ENCODE measurements at regions not wholly inside any gene's neighbourhood (a gene's known extent, or its start where the extent isn't known, plus 50 kb on each side); places are given as distances from the start of the nearest gene placed in this dataset.

DNA sequence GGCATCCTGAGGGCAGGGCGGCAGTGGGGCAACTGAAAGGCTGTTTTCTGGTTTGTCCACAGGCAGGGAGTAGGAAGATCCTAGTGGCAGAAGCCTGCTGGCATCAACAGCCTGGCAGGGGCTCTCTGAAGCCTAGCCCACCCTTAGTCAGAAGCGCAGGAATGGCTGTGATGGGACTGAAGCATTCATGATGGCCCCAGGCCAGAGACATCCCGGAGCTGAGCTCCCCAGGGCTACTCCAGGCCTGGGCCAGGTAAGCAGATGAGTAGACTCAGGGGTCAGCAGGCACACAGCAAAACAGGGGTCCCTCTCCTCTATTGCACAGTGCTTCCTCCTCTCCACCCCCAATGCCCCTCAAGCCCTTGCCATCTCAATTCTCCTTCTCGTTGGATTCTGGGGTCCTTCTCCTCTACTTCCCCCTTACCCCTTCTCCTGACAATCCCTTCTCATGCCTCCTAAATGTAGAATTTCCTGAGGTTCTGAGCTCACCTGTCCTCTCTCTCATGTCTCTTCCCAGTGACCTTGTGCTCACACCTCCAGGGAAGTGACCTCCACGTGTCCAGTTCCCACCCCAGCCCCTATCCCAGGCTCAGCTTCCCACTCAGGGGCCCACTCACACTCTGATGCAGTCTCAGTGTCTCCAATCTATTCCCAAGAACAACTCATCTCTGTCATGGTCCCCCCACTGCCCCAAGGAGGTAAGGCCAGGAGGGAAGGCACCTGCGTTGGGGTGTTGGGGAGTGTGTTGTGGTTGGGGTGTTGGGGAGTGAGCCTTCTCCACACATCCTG lies 158.7 kb upstream of the ZNF507 start:
- Histone ChIP-seq H3K9ac (no peak overlapping the region), H3K9me2 (no peaks in the 10 kb centered on the region), H3K9me3 (no peaks in the 10 kb centered on the region), H4K20me1 (ENCODE audit: insufficient read depth) (no peaks in the 10 kb centered on the region), H3K27me3 (ENCODE audit: insufficient read depth) (no peaks in the 10 kb centered on the region), H3K4me1 (ENCODE audit: control insufficient read depth in 1 of 2, insufficient read depth in 2 of 2, low read depth in 1 of 2, low read length in 1 of 2) (no peaks in the 10 kb centered on the region), H3K36me3 (replicated peaks in 1 of 2; ENCODE audit: control insufficient read depth in 1 of 2, insufficient read depth in 2 of 2, low read length in 1 of 2) (no peaks in the 10 kb centered on the region), H3K4me2 (no peak overlapping the region), H2AFZ (ENCODE audit: low read depth) (no peak overlapping the region), H3F3A (replicated peaks; ENCODE audit: insufficient read depth) (no peaks in the 10 kb centered on the region), H3K79me2 (ENCODE audit: insufficient read depth) (no peaks in the 10 kb centered on the region), H3K27ac (ENCODE audit: low read depth in 2 of 2, low read length in 1 of 2) (no peak overlapping the region), H3K4me3 (ENCODE audit: low read depth in 2 of 2, low read length in 1 of 2) (no peak overlapping the region)
- CTCF ChIA-PET, result no interaction called here
- POLR2A ChIA-PET, result no interaction called here
- 33% methylated on average over 5 of the region's 6 CpGs for WGBS (ENCODE audit: low lambda C conversion rate)
- TF ChIP-seq EP300 (IDR thresholded peaks at IDR 0.05; ENCODE audit: borderline replicate concordance in 1 of 2, low read depth in 1 of 2, low read length in 1 of 2) (no peak), GATA2 (CRISPR knock-in tag; IDR thresholded peaks at IDR 0.05) (no peak), RXRA (IDR thresholded peaks at IDR 0.05; ENCODE audit: borderline replicate concordance, low read depth) (no peak)
- no peak for DNase-seq

DNA sequence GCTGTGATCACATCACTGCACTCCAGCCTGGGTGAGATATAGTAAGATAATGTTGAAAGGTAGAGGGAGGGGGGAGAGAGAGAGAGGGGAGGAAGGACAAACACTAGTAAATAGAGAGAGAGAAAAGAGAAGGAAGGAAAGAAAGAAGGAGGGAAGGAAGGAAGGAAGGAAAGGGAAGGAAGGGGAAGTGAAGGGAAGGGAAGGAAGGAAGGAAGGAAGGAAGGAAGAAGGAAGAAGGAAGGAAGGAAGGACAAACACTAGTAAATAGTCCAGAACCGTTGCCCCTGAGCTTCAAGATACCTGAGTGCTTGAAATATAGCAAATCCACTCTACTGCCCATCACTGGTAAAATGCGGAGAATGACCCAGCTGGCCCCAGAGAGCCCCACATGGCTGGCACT lies 156.5 kb upstream of the ZNF507 start:
- ChIA-PET CTCF (interaction anchor here (1.2 kb wide), 1 partner anchor 35 kb away, joined by 7 read pairs; no protein-coding TSS in a partner anchor), POLR2A (no interaction called here)
- Histone ChIP-seq H3K79me2 (ENCODE audit: insufficient read depth) (no peaks in the 10 kb centered on the region), H2AFZ (ENCODE audit: low read depth) (no peak overlapping the region), H3K4me1 (ENCODE audit: control insufficient read depth in 1 of 2, insufficient read depth in 2 of 2, low read depth in 1 of 2, low read length in 1 of 2) (no peaks in the 10 kb centered on the region), H3K27ac (ENCODE audit: low read depth in 2 of 2, low read length in 1 of 2) (no peak overlapping the region), H3F3A (replicated peaks; ENCODE audit: insufficient read depth) (no peaks in the 10 kb centered on the region), H4K20me1 (ENCODE audit: insufficient read depth) (no peaks in the 10 kb centered on the region), H3K36me3 (replicated peaks in 1 of 2; ENCODE audit: control insufficient read depth in 1 of 2, insufficient read depth in 2 of 2, low read length in 1 of 2) (no peaks in the 10 kb centered on the region), H3K9me3 (no peaks in the 10 kb centered on the region), H3K9me2 (no peaks in the 10 kb centered on the region), H3K9ac (no peak overlapping the region), H3K4me3 (ENCODE audit: low read depth in 2 of 2, low read length in 1 of 2) (no peak overlapping the region), H3K4me2 (no peak overlapping the region), H3K27me3 (ENCODE audit: insufficient read depth) (no peaks in the 10 kb centered on the region)
- no peak for DNase-seq
- WGBS (ENCODE audit: low lambda C conversion rate), result 19% methylated on average over 2 of the region's 2 CpGs
- TF ChIP-seq RFX5 (IDR thresholded peaks at IDR 0.05; ENCODE audit: low read length) (no peak), MEF2A (IDR thresholded peaks at IDR 0.05; ENCODE audit: borderline replicate concordance, low read depth) (no peak), RCOR1 (IDR thresholded peaks at IDR 0.05; ENCODE audit: low read length) (no peak), EZH2phosphoT487 (IDR thresholded peaks at IDR 0.05; ENCODE audit: borderline replicate concordance, low read depth) (no peak), POLR2AphosphoS5 (IDR thresholded peaks at IDR 0.05; ENCODE audit: low read depth, low read length) (no peak), FOSL2 (IDR thresholded peaks at IDR 0.05; ENCODE audit: borderline replicate concordance, low read depth) (no peak), GATA2 (CRISPR knock-in tag; IDR thresholded peaks at IDR 0.05) (no peak), MXI1 (IDR thresholded peaks at IDR 0.05; ENCODE audit: low read depth, low read length) (no peak)
- TF ChIP-seq, protein P1, sequence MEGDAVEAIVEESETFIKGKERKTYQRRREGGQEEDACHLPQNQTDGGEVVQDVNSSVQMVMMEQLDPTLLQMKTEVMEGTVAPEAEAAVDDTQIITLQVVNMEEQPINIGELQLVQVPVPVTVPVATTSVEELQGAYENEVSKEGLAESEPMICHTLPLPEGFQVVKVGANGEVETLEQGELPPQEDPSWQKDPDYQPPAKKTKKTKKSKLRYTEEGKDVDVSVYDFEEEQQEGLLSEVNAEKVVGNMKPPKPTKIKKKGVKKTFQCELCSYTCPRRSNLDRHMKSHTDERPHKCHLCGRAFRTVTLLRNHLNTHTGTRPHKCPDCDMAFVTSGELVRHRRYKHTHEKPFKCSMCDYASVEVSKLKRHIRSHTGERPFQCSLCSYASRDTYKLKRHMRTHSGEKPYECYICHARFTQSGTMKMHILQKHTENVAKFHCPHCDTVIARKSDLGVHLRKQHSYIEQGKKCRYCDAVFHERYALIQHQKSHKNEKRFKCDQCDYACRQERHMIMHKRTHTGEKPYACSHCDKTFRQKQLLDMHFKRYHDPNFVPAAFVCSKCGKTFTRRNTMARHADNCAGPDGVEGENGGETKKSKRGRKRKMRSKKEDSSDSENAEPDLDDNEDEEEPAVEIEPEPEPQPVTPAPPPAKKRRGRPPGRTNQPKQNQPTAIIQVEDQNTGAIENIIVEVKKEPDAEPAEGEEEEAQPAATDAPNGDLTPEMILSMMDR (IDR thresholded peaks at IDR 0.05), result no peak
- TF ChIP-seq, protein P2, sequence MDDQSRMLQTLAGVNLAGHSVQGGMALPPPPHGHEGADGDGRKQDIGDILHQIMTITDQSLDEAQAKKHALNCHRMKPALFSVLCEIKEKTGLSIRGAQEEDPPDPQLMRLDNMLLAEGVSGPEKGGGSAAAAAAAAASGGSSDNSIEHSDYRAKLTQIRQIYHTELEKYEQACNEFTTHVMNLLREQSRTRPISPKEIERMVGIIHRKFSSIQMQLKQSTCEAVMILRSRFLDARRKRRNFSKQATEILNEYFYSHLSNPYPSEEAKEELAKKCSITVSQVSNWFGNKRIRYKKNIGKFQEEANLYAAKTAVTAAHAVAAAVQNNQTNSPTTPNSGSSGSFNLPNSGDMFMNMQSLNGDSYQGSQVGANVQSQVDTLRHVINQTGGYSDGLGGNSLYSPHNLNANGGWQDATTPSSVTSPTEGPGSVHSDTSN (IDR thresholded peaks at IDR 0.05), result no peak
- TF ChIP-seq, protein P3, sequence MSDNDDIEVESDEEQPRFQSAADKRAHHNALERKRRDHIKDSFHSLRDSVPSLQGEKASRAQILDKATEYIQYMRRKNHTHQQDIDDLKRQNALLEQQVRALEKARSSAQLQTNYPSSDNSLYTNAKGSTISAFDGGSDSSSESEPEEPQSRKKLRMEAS (IDR thresholded peaks at IDR 0.05; ENCODE audit: low read depth), result no peak
- TF ChIP-seq, protein P4, sequence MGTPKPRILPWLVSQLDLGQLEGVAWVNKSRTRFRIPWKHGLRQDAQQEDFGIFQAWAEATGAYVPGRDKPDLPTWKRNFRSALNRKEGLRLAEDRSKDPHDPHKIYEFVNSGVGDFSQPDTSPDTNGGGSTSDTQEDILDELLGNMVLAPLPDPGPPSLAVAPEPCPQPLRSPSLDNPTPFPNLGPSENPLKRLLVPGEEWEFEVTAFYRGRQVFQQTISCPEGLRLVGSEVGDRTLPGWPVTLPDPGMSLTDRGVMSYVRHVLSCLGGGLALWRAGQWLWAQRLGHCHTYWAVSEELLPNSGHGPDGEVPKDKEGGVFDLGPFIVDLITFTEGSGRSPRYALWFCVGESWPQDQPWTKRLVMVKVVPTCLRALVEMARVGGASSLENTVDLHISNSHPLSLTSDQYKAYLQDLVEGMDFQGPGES (IDR thresholded peaks at IDR 0.05; ENCODE audit: low read depth, low read length), result no peak
- TF ChIP-seq, protein P5, sequence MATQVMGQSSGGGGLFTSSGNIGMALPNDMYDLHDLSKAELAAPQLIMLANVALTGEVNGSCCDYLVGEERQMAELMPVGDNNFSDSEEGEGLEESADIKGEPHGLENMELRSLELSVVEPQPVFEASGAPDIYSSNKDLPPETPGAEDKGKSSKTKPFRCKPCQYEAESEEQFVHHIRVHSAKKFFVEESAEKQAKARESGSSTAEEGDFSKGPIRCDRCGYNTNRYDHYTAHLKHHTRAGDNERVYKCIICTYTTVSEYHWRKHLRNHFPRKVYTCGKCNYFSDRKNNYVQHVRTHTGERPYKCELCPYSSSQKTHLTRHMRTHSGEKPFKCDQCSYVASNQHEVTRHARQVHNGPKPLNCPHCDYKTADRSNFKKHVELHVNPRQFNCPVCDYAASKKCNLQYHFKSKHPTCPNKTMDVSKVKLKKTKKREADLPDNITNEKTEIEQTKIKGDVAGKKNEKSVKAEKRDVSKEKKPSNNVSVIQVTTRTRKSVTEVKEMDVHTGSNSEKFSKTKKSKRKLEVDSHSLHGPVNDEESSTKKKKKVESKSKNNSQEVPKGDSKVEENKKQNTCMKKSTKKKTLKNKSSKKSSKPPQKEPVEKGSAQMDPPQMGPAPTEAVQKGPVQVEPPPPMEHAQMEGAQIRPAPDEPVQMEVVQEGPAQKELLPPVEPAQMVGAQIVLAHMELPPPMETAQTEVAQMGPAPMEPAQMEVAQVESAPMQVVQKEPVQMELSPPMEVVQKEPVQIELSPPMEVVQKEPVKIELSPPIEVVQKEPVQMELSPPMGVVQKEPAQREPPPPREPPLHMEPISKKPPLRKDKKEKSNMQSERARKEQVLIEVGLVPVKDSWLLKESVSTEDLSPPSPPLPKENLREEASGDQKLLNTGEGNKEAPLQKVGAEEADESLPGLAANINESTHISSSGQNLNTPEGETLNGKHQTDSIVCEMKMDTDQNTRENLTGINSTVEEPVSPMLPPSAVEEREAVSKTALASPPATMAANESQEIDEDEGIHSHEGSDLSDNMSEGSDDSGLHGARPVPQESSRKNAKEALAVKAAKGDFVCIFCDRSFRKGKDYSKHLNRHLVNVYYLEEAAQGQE (IDR thresholded peaks at IDR 0.05; ENCODE audit: low read depth, low read length), result no peak

Measured in SK-N-SH (cell line).